IMR-90 (cell line): ENCODE measurements at regions not wholly inside any gene's neighbourhood (a gene's known extent, or its start where the extent isn't known, plus 50 kb on each side); places are given as distances from the start of the nearest gene placed in this dataset.

ENCODE experiments used
- ATAC-seq: fragments of 200-7000 bp; cut with Tn5 transposase; 2 replicates; pipeline ENCODE4 v1.9.1; 2020; ENCODE audit warnings: low read depth, mild to moderate bottlenecking, moderate library complexity
- BruUV-seq: library from RNA; stranded (reverse); fragments of 400-500 nt; replicated peaks from 2 replicates; lab custom pipeline; 2021; lab: Mats Ljungman, UMichigan
- CTCF ChIA-PET: fragments of 300-600 bp; formaldehyde crosslinking; extraction: SDS; loops from one replicate; lab custom pipeline; 2021; ENCODE audit warnings: antibody characterized with exemption; lab: Yijun Ruan, JAX
- POLR2A ChIA-PET: fragments of 300-600 bp; sonication (Branson Sonifier 250); formaldehyde crosslinking; loops from one replicate; lab custom pipeline; 2022; ENCODE audit warnings: antibody characterized with exemption; ENCODE audit not compliant: unreplicated experiment; lab: Charles Lee
- DNase-seq: peaks from one replicate; pipeline ENCODE4 v3.0.0; 2013
- H2AFZ ChIP-seq: replicated peaks from 2 replicates; pipeline ENCODE3; 2013; ENCODE audit warnings: low read length, mild to moderate bottlenecking; ENCODE audit not compliant: poor library complexity
- H2AK5ac ChIP-seq: 2 replicates; pipeline ENCODE4 v1.6.1; 2013; ENCODE audit warnings: low read depth, low read length, inconsistent platforms
- H2AK9ac ChIP-seq: replicated peaks from 2 replicates; pipeline ENCODE3; 2013; ENCODE audit warnings: mild to moderate bottlenecking, low read depth, low read length, moderate library complexity; ENCODE audit not compliant: poor library complexity
- H2BK120ac ChIP-seq: 2 replicates; pipeline ENCODE4 v1.6.1; 2013; ENCODE audit warnings: low read depth, low read length, inconsistent platforms
- H2BK15ac ChIP-seq: 3 replicates; pipeline ENCODE4 v1.6.1; 2013; ENCODE audit warnings: low read depth, low read length, inconsistent platforms
- H2BK20ac ChIP-seq: 2 replicates; pipeline ENCODE4 v1.6.1; 2013; ENCODE audit warnings: low read depth, mild to moderate bottlenecking, inconsistent platforms, low read length, moderate library complexity
- H2BK5ac ChIP-seq: 2 replicates; pipeline ENCODE4 v1.6.1; 2013; ENCODE audit warnings: mild to moderate bottlenecking, low read depth, low read length, inconsistent platforms; ENCODE audit not compliant: poor library complexity, severe bottlenecking
- H3K14ac ChIP-seq: replicated peaks from 2 replicates; pipeline ENCODE4 v1.6.1; 2013; ENCODE audit warnings: low read depth, low read length, inconsistent platforms
- H3K18ac ChIP-seq: 2 replicates; pipeline ENCODE4 v1.6.1; 2013; ENCODE audit warnings: low read depth, low read length, control low read depth
- H3K23ac ChIP-seq: 2 replicates; pipeline ENCODE4 v1.6.1; 2013; ENCODE audit warnings: low read depth, low read length, inconsistent platforms
- H3K27ac ChIP-seq: 2 replicates; pipeline ENCODE4 v1.5.1; 2013; ENCODE audit warnings: mild to moderate bottlenecking, control low read depth, low read length; ENCODE audit not compliant: insufficient read depth
- H3K27me3 ChIP-seq: 2 replicates; pipeline ENCODE4 v1.6.1; 2013; ENCODE audit warnings: low read length; ENCODE audit not compliant: control insufficient read depth, insufficient read depth
- H3K36me3 ChIP-seq: 2 replicates; pipeline ENCODE4 v1.6.1; 2013; ENCODE audit warnings: low read length, mixed read lengths; ENCODE audit not compliant: control insufficient read depth, insufficient read depth
- H3K4ac ChIP-seq: 2 replicates; pipeline ENCODE4 v1.6.1; 2013; ENCODE audit warnings: low read depth, low read length, inconsistent platforms
- H3K4me1 ChIP-seq: 2 replicates; pipeline ENCODE4 v1.6.1; 2013; ENCODE audit warnings: low read length, mixed read lengths; ENCODE audit not compliant: control insufficient read depth, insufficient read depth
- H3K4me2 ChIP-seq: 2 replicates; pipeline ENCODE4 v1.6.1; 2013; ENCODE audit warnings: low read depth, mild to moderate bottlenecking, control low read depth, low read length, moderate library complexity
- H3K4me3 ChIP-seq: 2 replicates; pipeline ENCODE4 v1.5.1; 2013; ENCODE audit warnings: low read depth, mild to moderate bottlenecking, control low read depth, low read length, moderate library complexity; ENCODE audit not compliant: insufficient read depth
- H3K56ac ChIP-seq: 2 replicates; pipeline ENCODE4 v1.6.1; 2013; ENCODE audit warnings: low read length, inconsistent platforms; ENCODE audit not compliant: insufficient read depth; ENCODE audit errors: extremely low read depth
- H3K79me1 ChIP-seq, 2 experiments: 2 replicates each; pipeline ENCODE4 v1.6.1; 2013; ENCODE audit warnings: low read length in 2 of 2, inconsistent platforms in 1 of 2, low read depth in 1 of 2
- H3K9ac ChIP-seq: 2 replicates; pipeline ENCODE4 v1.6.1; 2013; ENCODE audit warnings: low read depth, low read length, control low read depth
- H3K9me1 ChIP-seq: 2 replicates; pipeline ENCODE4 v1.6.1; 2013; ENCODE audit warnings: low read length, inconsistent platforms; ENCODE audit not compliant: insufficient read depth
- H3K9me3 ChIP-seq: 2 replicates; pipeline ENCODE4 v1.6.1; 2013; ENCODE audit warnings: low read length; ENCODE audit not compliant: control insufficient read depth, insufficient read depth
- H4K20me1 ChIP-seq: 2 replicates; pipeline ENCODE4 v1.6.1; 2013; ENCODE audit warnings: low read length, inconsistent platforms; ENCODE audit not compliant: insufficient read depth
- H4K5ac ChIP-seq: 2 replicates; pipeline ENCODE4 v1.6.1; 2013; ENCODE audit warnings: mild to moderate bottlenecking, low read depth, low read length, control low read depth
- H4K8ac ChIP-seq, 2 experiments: 2 replicates each; pipeline ENCODE4 v1.6.1; 2013; ENCODE audit warnings: low read depth in 2 of 2, low read length in 2 of 2, control low read depth in 1 of 2, inconsistent platforms in 1 of 2
- H4K91ac ChIP-seq: 2 replicates; pipeline ENCODE4 v1.6.1; 2013; ENCODE audit warnings: low read depth, low read length, inconsistent platforms; ENCODE audit not compliant: insufficient read depth
- CHD1 ChIP-seq: IDR thresholded peaks from 2 replicates; pipeline ENCODE4 v1.6.1; 2012; ENCODE audit warnings: low read depth, low read length, improper control_type of control experiment
- FOS ChIP-seq: fragments of 150-350 bp; IDR thresholded peaks from 2 replicates; pipeline ENCODE4 v1.6.1; 2016; ENCODE audit warnings: low read depth, low read length
- MAFK ChIP-seq: IDR thresholded peaks from 2 replicates; pipeline ENCODE4 v1.6.1; 2012; ENCODE audit warnings: low read depth, low read length, improper control_type of control experiment
- POLR2A ChIP-seq: IDR thresholded peaks from 2 replicates; pipeline ENCODE4 v1.6.1; 2012; ENCODE audit warnings: mild to moderate bottlenecking, low read depth, low read length
- RAD21 ChIP-seq: IDR thresholded peaks from 2 replicates; pipeline ENCODE4 v1.6.1; 2012; ENCODE audit warnings: low read length, improper control_type of control experiment
- SMC3 ChIP-seq: fragments of 150-350 bp; IDR thresholded peaks from 2 replicates; pipeline ENCODE4 v1.6.1; 2016; ENCODE audit warnings: low read depth, mild to moderate bottlenecking, antibody characterized with exemption, low read length, moderate library complexity
- WGBS, 2 experiments: methylation state at CpG; one replicate each; pipeline versions ENCODE4 v1.1.5 to v1.1.7; 2013; ENCODE audit warnings: missing lambda C conversion rate in 2 of 2; ENCODE audit not compliant: insufficient read length in 1 of 2; ENCODE audit errors: extremely low coverage in 2 of 2; 5-methylcytosine and 5-hydroxymethylcytosine counted together
- dilution Hi-C: fragments of 300-500 bp; cut with HindIII; formaldehyde crosslinking; loops from one replicate; pipeline ENCODE4 v1.14.3; 2018; ENCODE audit warnings: low sequenced_read_pairs; ENCODE audit not compliant: unreplicated experiment
- in situ Hi-C: fragments of 300-500 bp; cut with MboI; formaldehyde crosslinking; loops from 3 replicates; pipeline ENCODE4 v1.14.3; 2019; ENCODE audit warnings: low sequenced_read_pairs, inconsistent platforms, mixed read lengths
- intact Hi-C: fragments of 100-400 bp; cut with micrococcal nuclease; formaldehyde crosslinking; loops from 2 replicates; pipeline ENCODE4 v1.10.0; 2022

GRCh38 chr11:22567759-22568158 is 57.9 kb downstream of the FANCF start:
- H3K4me1 ChIP-seq = no peaks in the 10 kb centered on the region
- no peaks in the 10 kb centered on the region for H4K20me1 ChIP-seq
- ChIA-PET POLR2A (no interaction called here), CTCF (no interaction called here)
- no peak overlapping the region for H2BK15ac ChIP-seq
- in situ Hi-C loops = no loop called here
- WGBS, 2 experiments = no CpG with 5 or more reads among the region's 1 CpG
- H3K79me1 ChIP-seq = no peaks in the 10 kb centered on the region
- no peak overlapping the region for H3K56ac ChIP-seq
- H2BK120ac ChIP-seq = no peak overlapping the region
- intact Hi-C loops = no loop called here
- no peaks in the 10 kb centered on the region for H3K27me3 ChIP-seq
- no peak overlapping the region for H2AK9ac ChIP-seq
- no peak overlapping the region for H2BK5ac ChIP-seq
- dilution Hi-C loops = no loop called here
- H3K9me1 ChIP-seq = no peaks in the 10 kb centered on the region
- H4K8ac ChIP-seq = no peak overlapping the region
- H3K27ac ChIP-seq = no peak overlapping the region
- DNase-seq (no peak), ATAC-seq (no peak)
- no peak overlapping the region for H3K4ac ChIP-seq
- H2AK5ac ChIP-seq = no peak overlapping the region
- H4K91ac ChIP-seq = no peak overlapping the region
- no peak overlapping the region for H3K4me2 ChIP-seq
- H2AFZ ChIP-seq = no peak overlapping the region
- H3K9ac ChIP-seq = no peak overlapping the region
- no peak overlapping the region for H4K5ac ChIP-seq
- H3K4me3 ChIP-seq = no peak overlapping the region
- TF ChIP-seq POLR2A (no peak), RAD21 (no peak), CHD1 (no peak), SMC3 (no peak), FOS (no peak), MAFK (no peak)
- H3K36me3 ChIP-seq = no peaks in the 10 kb centered on the region
- H2BK20ac ChIP-seq = no peak overlapping the region
- no peak overlapping the region for H3K14ac ChIP-seq
- H3K23ac ChIP-seq = no peak overlapping the region
- no peaks in the 10 kb centered on the region for H3K9me3 ChIP-seq
- no peak overlapping the region for H3K18ac ChIP-seq
- BruUV-seq = no TSS peak
